Ovary (tissue), 7 donors: ENCODE measurements at regions not wholly inside any gene's neighbourhood (a gene's known extent, or its start where the extent isn't known, plus 50 kb on each side); places are given as distances from the start of the nearest gene placed in this dataset.

Experiments used
- DNase-seq, 5 donors: peaks; one replicate each; pipeline ENCODE4 v3.0.0-alpha.2; 2019 to 2020
- H3K27ac ChIP-seq, 2 donors: fragments of 200-600 bp; one replicate each; pipeline versions ENCODE4 v1.5.1 to v1.8.0; 2019 to 2022
- H3K27me3 ChIP-seq: fragments of 200-600 bp; one replicate; pipeline ENCODE4 v1.8.0; 2022
- H3K36me3 ChIP-seq: fragments of 200-600 bp; sonication (generic); one replicate; pipeline ENCODE4 v1.5.1; 2019
- H3K4me1 ChIP-seq: one replicate; pipeline ENCODE4 v1.8.1; 2013; ENCODE audit warnings: mild to moderate bottlenecking, moderate library complexity; ENCODE audit not compliant: insufficient read depth
- H3K4me3 ChIP-seq: fragments of 200-600 bp; sonication (generic); one replicate; pipeline ENCODE4 v1.5.1; 2017
- H3K9me3 ChIP-seq, 2 donors: fragments of 200-600 bp in 1 of 2; sonication (generic) in 1 of 2; one replicate each; pipeline versions ENCODE4 v1.5.1 to v1.8.1; 2013 to 2019; ENCODE audit warnings: mild to moderate bottlenecking in 1 of 2, moderate library complexity in 1 of 2
- EP300 ChIP-seq: sonication (generic); formaldehyde crosslinking; IDR thresholded peaks from one replicate; pipeline ENCODE4 v1.6.1; 2017; ENCODE audit warnings: antibody characterized with exemption
- POLR2A ChIP-seq: fragments of 450-650 bp; IDR thresholded peaks from one replicate; pipeline ENCODE4 v1.6.1; 2017; ENCODE audit warnings: antibody characterized with exemption, mild to moderate bottlenecking, moderate library complexity
- whole genome bisulfite sequencing, 3 donors: extraction: QIAGEN DNeasy Blood & Tissue Kit in 1 of 3; methylation state at CpG; one replicate each; pipeline versions ENCODE4 v1.1.5 to v1.1.7; 2013 to 2017; 5-methylcytosine and 5-hydroxymethylcytosine counted together
- intact Hi-C, 4 donors: fragments of 100-400 bp; cut with DNase I; formaldehyde crosslinking; loops; one replicate each; pipeline versions ENCODE4 v1.11.0 to v1.15.1; 2022 to 2023
- TF ChIP-seq, protein P1 (sequence below), 3 donors: fragments of 450-650 bp in 2 of 3; fragments of 200-600 bp in 1 of 3; IDR thresholded peaks; one replicate each; pipeline versions ENCODE4 v1.5.1 to v1.8.0; 2016 to 2022; ENCODE audit warnings: antibody characterized with exemption in 3 of 3, mild to moderate bottlenecking in 1 of 3
- donor health status: DM: no; HTN: no; CAD: no; lungs with moderate emphysema.
- donor health status: DM: no; HTN: no; CAD: no.
- donor health status: Bipolar disorder and iron deficiency.
- donor health status: DM: no; HTN: no; CAD: no.
- donor health status: DM: yes; HTN: yes; CAD: no.

DNA sequence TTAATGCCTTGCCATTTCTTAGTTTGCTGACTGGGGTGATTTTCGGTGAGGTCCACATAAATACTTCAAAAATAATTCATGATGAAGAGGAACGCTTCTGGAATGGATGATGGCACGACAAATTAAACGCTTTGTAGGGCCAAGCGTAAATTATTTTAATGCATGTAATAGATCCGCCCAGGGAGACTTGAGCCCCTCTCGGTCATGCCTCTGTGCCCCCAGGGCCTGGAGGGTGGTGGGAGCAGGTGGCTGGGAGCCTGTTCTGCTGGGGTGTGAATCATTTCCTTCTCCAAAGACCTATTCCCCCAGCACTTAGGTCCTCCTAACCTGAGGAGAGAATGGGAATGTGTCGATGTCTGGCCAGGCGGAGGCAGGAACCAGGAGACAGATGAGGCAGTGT lies 350.6 kb downstream of the ZNF536 start:
- no peak overlapping the region for H3K27ac ChIP-seq
- no peak overlapping the region for H3K4me3 ChIP-seq
- intact Hi-C loops: loop anchor here in 1 of 4 donors (10.0 kb wide), 1 partner anchor 528 kb away; no protein-coding TSS in a partner anchor
- no peaks in the 10 kb centered on the region for H3K36me3 ChIP-seq
- H3K27me3 ChIP-seq: no peaks in the 10 kb centered on the region
- H3K9me3 ChIP-seq: no peaks in the 10 kb centered on the region
- TF ChIP-seq, protein P1, sequence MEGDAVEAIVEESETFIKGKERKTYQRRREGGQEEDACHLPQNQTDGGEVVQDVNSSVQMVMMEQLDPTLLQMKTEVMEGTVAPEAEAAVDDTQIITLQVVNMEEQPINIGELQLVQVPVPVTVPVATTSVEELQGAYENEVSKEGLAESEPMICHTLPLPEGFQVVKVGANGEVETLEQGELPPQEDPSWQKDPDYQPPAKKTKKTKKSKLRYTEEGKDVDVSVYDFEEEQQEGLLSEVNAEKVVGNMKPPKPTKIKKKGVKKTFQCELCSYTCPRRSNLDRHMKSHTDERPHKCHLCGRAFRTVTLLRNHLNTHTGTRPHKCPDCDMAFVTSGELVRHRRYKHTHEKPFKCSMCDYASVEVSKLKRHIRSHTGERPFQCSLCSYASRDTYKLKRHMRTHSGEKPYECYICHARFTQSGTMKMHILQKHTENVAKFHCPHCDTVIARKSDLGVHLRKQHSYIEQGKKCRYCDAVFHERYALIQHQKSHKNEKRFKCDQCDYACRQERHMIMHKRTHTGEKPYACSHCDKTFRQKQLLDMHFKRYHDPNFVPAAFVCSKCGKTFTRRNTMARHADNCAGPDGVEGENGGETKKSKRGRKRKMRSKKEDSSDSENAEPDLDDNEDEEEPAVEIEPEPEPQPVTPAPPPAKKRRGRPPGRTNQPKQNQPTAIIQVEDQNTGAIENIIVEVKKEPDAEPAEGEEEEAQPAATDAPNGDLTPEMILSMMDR (IDR thresholded peaks at IDR 0.05): no peak
- TF ChIP-seq EP300: no peak
- no peak for TF ChIP-seq POLR2A
- DNase-seq: no peak
- no peaks in the 10 kb centered on the region for H3K4me1 ChIP-seq
- WGBS, 3 donors: 75 to 86% (median 82%) methylated on average over 9 of the region's 9 CpGs

DNA sequence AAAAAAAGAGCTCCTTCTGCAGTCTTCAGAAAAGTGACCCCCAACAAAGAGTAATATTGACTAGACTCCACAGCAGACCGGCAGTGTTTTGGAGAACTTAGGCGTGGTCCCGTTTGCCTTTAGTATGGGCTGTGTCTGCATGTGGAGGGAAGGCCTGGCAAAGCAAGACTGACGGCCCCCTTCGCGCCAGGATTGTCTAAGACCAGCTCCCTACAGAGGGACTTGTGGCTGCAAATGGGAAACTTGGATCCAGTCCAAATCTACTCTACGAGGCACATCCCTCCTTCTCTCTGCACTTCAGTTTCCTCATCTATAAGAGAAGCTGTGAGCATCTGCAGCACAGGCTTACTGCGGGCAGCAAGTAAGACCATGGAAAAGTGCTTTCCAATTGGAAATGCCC lies 350.0 kb downstream of the ZNF536 start:
- Histone ChIP-seq H3K9me3 (no peaks in the 10 kb centered on the region), H3K27me3 (no peaks in the 10 kb centered on the region), H3K4me1 (no peaks in the 10 kb centered on the region), H3K36me3 (no peaks in the 10 kb centered on the region), H3K27ac (no peak overlapping the region), H3K4me3 (no peak overlapping the region)
- no peak for TF ChIP-seq POLR2A
- TF ChIP-seq, protein P1 (IDR thresholded peaks at IDR 0.05): no peak
- TF ChIP-seq EP300: no peak
- DNase-seq: no peak
- 89 to 91% (median 90%) methylated on average over 8 of the region's 8 CpGs for WGBS, 3 donors
- intact Hi-C loops: loop anchor here in 1 of 4 donors (10.0 kb wide), 1 partner anchor 527 kb away; no protein-coding TSS in a partner anchor

DNA sequence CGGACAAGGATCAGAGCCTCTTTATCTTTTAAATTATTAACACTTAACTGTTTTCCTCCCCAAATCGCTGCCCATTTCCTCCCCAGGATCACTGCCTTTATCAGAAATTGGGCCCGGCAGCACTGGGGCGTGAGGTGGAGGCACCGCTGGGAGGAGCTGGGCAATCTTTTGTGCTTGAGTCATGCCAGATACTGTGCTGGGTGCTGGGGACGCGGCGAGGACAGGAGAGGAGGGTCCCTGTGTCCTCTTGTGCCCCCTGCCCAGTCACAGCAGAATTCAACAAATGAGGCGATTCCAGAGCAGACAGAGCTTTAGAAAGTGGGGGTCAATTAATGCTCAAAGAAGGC lies 347.8 kb downstream of the ZNF536 start:
- Histone ChIP-seq H3K4me3 (peak overlapping the region; percentile 58), H3K27me3 (no peaks in the 10 kb centered on the region), H3K9me3 (no peaks in the 10 kb centered on the region), H3K4me1 (no peaks in the 10 kb centered on the region), H3K27ac (peak overlapping the region; percentile 62 to 82), H3K36me3 (no peaks in the 10 kb centered on the region)
- 16 to 23% (median 20%) methylated on average over 9 of the region's 9 CpGs for WGBS, 3 donors
- TF ChIP-seq POLR2A (no peak), EP300 (no peak)
- TF ChIP-seq, protein P1 (IDR thresholded peaks at IDR 0.05): no peak
- intact Hi-C loops: loop anchor here in 1 of 4 donors (10.0 kb wide), 1 partner anchor 525 kb away; no protein-coding TSS in a partner anchor
- DNase-seq: peak in 3 of 5 donors; percentile 21 to 37 (median 32)

DNA sequence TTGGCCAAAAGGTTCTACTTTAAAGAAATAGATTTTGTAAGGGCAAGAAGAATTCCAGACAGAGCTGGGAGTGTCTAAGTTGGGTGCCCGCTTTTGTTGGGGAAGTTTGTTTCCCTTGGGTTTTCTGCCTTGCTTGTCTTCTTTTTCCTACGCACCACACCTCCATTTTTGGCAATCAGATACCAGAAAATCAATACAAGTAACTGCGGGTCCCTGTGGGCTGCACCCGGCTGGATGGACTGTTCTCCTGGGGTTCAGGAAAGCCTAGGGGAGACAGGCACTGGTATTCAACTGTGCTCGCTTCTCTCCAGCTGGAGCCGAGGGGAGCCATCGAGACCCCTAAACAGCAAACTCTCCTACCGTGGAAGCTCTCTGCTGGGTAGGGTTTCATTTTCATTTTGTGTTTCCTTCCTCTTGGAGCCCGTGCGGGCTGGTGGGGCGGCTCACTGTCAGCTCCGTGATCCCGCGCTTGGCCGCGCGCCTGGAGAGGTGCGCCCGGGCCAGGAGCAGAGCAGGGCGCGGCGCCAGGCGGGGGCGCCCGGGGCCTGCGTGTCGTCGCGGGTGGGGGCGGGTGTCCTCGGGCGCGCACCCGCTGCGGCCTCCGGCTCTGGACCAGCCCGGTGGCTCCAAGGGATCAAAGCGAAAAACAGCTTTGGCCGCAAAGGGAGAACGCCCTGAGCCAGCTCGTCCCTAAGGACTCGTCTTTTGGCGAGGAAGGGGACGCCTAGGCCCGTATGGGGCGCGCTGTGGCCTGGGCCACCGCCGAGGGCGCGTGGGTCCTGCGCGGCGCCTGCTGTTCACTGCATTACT lies 347.2 kb downstream of the ZNF536 start:
- peak; percentile 65 to 86 (median 80) for DNase-seq
- Histone ChIP-seq H3K9me3 (no peaks in the 10 kb centered on the region), H3K36me3 (no peaks in the 10 kb centered on the region), H3K4me3 (peak overlapping the region; percentile 58), H3K4me1 (no peaks in the 10 kb centered on the region), H3K27me3 (no peaks in the 10 kb centered on the region), H3K27ac (peak overlapping the region; percentile 62 to 82)
- TF ChIP-seq, protein P1 (IDR thresholded peaks at IDR 0.05): no peak
- TF ChIP-seq EP300 (no peak), POLR2A (no peak)
- 0 to 1% (median 0%) methylated on average over 27 to 54 of the region's 54 CpGs for WGBS, 3 donors
- intact Hi-C loops: no loop called here
